Myocyte (in vitro differentiated cells): ENCODE measurements at regions not wholly inside any gene's neighbourhood (a gene's known extent, or its start where the extent isn't known, plus 50 kb on each side); places are given as distances from the start of the nearest gene placed in this dataset.
"Not testable (repeated sequence)": the region's sequence is repeated elsewhere in the genome, so short reads cannot be mapped to it uniquely, and the experiment has no call there.

Experiments used
- DNase-seq: peaks from one replicate; pipeline ENCODE4 v3.0.0-alpha.2; 2012; ENCODE audit warnings: low read depth

GRCh38 chr6:94902974-94903628 is 674.2 kb upstream of the MANEA start:
- DNase-seq = no peak

GRCh38 chr6:94899191-94899590 is 678.1 kb upstream of the MANEA start:
- DNase-seq = no peak

GRCh38 chr6:94894300-94894699 is 683.0 kb upstream of the MANEA start:
- no peak for DNase-seq

- no peak for DNase-seq
Measured at GRCh38 chr6:94893327-94893726, 684.0 kb upstream of the MANEA start.

GRCh38 chr6:94873819-94874218 is 703.5 kb upstream of the MANEA start:
- not testable (repeated sequence) for DNase-seq

- no peak for DNase-seq
Measured at GRCh38 chr6:94862112-94862511, 715.2 kb upstream of the MANEA start.

GRCh38 chr6:94859924-94860323 is 717.4 kb upstream of the MANEA start:
- DNase-seq = no peak

- not testable (repeated sequence) for DNase-seq
Measured at GRCh38 chr6:94856999-94857398, 720.3 kb upstream of the MANEA start.

GRCh38 chr6:94851329-94851728 is 726.0 kb upstream of the MANEA start:
- DNase-seq = not testable (repeated sequence)

GRCh38 chr6:94845742-94846141 is 731.6 kb upstream of the MANEA start:
- no peak for DNase-seq

- DNase-seq = no peak
Measured at GRCh38 chr6:94835264-94835663, 742.1 kb upstream of the MANEA start.

- no peak for DNase-seq
Measured at GRCh38 chr6:94813806-94814205, 763.5 kb upstream of the MANEA start.

GRCh38 chr6:94801344-94801743 is 776.0 kb upstream of the MANEA start:
- no peak for DNase-seq

- no peak for DNase-seq
Measured at GRCh38 chr6:94785514-94785913, 791.8 kb upstream of the MANEA start.

GRCh38 chr6:94785081-94785480 is 792.3 kb upstream of the MANEA start:
- not testable (repeated sequence) for DNase-seq

GRCh38 chr6:94769197-94769596 is 808.1 kb upstream of the MANEA start:
- no peak for DNase-seq

GRCh38 chr6:94751641-94752329 is 825.5 kb upstream of the MANEA start:
- DNase-seq = no peak

GRCh38 chr6:94736236-94736635 is 841.1 kb upstream of the MANEA start:
- no peak for DNase-seq

GRCh38 chr6:94735270-94735669 is 842.1 kb upstream of the MANEA start:
- DNase-seq = no peak

GRCh38 chr6:94734751-94735150 is 842.6 kb upstream of the MANEA start:
- no peak for DNase-seq

- no peak for DNase-seq
Measured at GRCh38 chr6:94733066-94733465, 844.3 kb upstream of the MANEA start.

GRCh38 chr6:94727710-94728109 is 849.6 kb upstream of the MANEA start:
- no peak for DNase-seq

- no peak for DNase-seq
Measured at GRCh38 chr6:94721459-94721858, 855.9 kb upstream of the MANEA start.
